NT2/D1 (cell line): ENCODE measurements at regions not wholly inside any gene's neighbourhood (a gene's known extent, or its start where the extent isn't known, plus 50 kb on each side); places are given as distances from the start of the nearest gene placed in this dataset.

Experiments
- SUZ12 ChIP-seq: IDR thresholded peaks from 2 replicates; pipeline ENCODE4 v1.6.1; 2011; ENCODE audit not compliant: insufficient read length, insufficient read depth; ENCODE audit errors: extremely low read depth
- YY1 ChIP-seq: IDR thresholded peaks from 2 replicates; pipeline ENCODE4 v1.6.1; 2011; ENCODE audit not compliant: insufficient read length, insufficient read depth
- ZNF274 ChIP-seq: IDR thresholded peaks from 2 replicates; pipeline ENCODE4 v1.6.1; 2011; ENCODE audit warnings: mild to moderate bottlenecking, low read depth, low read length

DNA sequence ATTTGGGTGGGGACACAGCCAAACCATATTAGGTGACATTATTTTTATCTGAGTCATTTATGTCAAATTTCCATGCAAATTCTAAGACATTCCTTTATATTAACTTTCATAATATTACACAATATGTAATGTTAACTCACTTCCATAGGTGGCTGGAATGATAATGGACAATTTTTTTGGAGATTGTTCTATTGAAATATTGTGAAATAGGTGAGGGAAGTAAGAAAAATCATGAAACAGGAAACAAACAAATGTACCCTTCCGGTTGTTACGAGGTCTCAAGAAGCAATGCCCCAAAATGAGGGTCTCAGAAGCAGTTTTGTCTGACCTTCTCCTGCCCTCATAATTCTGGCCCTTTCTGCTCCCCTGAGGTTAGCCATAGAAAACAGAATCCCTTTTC lies 306.5 kb downstream of the HDGFL1 start:
- TF ChIP-seq YY1, result no peak
- TF ChIP-seq SUZ12, result no peak
- TF ChIP-seq ZNF274, result no peak
